Occipital lobe (tissue), 2 donors: ENCODE measurements at regions not wholly inside any gene's neighbourhood (a gene's known extent, or its start where the extent isn't known, plus 50 kb on each side); places are given as distances from the start of the nearest gene placed in this dataset. TPM values are rescaled to one million over a fixed set of nuclear protein-coding genes. Genes with fewer than 3 reads are reported as not detected.
"Not testable (repeated sequence)": the region's sequence is repeated elsewhere in the genome, so short reads cannot be mapped to it uniquely, and the experiment has no call there.

Source experiments
- DNase-seq: peaks from one replicate; lab custom pipeline; 2025; lab: John Stamatoyannopoulos, UW
- small RNA-seq: library from RNA; depleted of rRNA; stranded (forward); fragments of <200 nt; gene quantifications from one replicate; pipeline ENCODE3, GENCODE V24; 2014

GRCh38 chr2:61631321-61631720, 93.2 kb upstream of the XPO1 start:
- no peak for DNase-seq

DNA sequence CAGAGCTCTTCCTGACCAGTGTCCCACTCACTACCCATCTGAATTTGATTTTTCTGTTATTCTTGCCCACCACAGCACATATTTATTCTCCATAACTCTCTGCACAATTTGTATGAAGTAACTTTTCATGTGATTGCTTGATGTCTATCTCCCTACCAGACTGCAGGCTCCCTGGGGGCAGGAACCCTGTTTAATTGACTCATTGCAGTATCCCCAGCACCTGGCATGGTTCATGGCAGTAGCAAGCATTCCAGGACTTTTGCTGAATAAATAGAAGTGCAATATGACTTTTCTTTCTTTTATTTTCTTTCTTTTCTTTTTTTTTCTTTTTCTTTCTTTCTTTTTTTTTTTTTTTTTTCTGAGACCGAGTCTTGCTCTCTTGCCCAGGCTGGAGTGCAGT, 88.7 kb upstream of the XPO1 start:
- DNase-seq = no peak

DNA sequence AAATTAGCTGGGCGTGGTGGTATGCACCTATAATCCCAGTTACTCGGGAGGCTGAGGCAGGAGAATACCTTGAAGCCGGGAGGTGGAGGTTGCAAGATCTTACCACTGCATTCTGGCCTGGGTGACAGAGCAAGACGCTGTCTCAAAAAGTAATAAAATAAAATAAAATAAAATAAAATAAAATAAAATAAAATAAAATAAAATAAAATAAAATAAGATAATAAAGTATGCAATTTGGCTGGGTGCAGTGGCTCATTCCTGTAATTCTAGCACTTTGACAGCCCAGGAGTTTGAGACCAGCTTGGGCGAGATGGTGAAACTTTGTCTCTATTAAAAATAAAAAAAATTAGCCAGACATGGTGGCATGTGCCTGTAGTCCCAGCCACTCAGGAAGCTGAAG, 85.6 kb upstream of the XPO1 start:
- DNase-seq = no peak

- DNase-seq = no peak
Observed at GRCh38 chr2:61620244-61621159, 82.3 kb upstream of the XPO1 start.

DNA sequence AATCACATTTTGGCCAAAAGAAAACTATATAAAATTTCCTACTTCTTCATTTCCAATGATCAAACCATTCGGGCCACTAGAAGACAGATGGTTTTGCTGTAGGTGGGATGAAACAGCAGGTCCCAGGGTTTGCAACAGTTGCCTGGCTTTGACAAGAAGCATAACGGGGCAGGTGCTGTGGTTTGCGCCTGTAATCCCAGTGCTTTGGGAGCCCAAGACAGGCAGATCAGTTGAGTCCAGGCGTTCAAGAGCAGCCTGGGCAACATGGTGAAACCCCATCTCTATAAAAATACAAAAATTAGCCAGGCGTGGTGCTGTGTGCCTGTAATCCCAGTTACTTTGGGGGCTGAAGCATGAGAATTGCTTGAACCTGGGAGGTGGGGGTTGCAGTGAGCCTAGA, 81.4 kb upstream of the XPO1 start:
- DNase-seq = no peak

- no peak for DNase-seq
Observed at GRCh38 chr2:61617610-61618009, 79.5 kb upstream of the XPO1 start.

- DNase-seq = no peak
Observed at GRCh38 chr2:61605245-61605644, 67.1 kb upstream of the XPO1 start.

DNA sequence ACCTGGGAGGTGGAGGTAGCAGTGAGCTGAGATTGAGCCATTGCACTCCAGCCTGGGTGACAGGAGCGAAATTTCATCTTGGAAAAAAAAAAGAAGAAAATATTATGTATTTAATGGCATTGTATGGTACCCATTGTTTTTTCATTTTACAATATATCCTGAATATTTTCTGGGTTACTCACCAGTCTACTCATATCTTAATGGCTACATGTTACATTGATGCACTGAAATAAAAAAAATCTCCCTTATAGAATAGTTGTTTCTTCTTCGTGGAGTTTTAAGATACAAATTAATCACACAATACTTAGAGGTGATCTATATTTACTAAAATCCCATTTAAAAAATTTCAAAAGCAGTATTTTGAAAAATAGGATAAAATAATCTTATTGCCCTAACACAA, 66.3 kb upstream of the XPO1 start:
- DNase-seq = no peak

- DNase-seq = not testable (repeated sequence)
Observed at GRCh38 chr2:61598515-61599156, 60.5 kb upstream of the XPO1 start.

DNA sequence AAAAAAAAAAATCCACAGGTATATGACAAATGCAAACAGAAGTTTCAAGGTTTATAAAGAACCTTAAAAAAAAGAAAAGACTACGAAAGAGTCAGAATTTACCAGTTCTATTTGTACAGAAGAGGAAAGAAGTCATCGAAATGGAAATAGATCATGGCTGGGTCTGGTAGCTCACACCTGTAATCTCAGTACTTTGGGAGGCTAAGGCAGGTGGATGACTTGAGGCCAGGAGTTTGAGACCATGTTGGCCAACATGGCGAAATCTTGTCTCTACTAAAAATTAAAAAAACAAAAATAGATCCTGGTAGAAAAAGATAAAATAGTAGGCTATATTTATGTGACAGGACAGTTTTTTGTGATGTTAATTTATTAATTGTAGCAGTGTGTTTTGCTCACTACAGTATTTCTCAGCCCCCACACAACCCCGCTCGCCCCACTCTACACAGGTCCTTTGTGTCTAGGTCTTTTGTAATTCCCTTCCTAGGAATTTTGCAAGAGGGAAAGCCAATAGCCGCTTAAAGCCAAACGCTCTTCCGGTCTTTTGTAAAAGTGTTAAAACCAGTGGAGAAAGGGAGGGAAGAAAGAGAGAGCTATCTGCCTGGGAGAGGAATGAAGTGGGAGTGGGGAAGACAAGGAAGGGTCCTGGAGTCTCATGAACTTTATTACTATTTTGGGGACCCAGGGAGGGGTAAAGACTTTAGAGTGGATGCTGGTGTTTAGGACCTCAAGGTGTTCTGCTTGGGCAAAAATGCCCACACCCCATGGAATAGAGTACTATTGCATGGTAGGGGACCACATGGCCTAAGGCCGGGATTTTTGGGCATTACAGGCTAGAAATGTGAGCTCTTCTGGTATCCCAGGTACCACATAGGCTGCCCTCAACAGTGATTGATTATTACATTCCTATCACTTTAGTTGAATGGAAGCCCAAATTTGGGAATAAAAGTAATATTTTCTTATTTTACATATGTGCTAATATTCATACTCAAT, 59.4 kb upstream of the XPO1 start:
- DNase-seq = no peak

DNA sequence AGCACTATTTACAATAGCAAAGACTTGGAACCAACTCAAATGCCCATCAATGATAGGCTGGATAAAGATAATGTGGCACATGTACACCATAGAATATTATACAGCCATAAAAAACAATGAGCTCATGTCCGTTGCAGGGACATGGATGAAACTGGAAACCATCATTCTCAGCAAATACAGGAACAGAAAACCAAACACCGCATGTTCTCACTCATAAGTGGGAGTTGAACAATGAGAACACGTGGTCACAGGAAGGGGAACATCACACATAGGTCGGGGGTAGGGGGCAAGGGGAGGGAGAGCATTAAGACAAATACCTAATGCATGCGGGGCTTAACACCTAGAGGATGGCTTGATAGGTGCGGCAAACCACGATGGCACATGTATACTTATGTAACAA, 56.0 kb upstream of the XPO1 start:
- not testable (repeated sequence) for DNase-seq

- DNase-seq = not testable (repeated sequence)
Observed at GRCh38 chr2:61593648-61594047, 55.5 kb upstream of the XPO1 start.

- no peak for DNase-seq
Observed at GRCh38 chr2:61590214-61590613, 52.1 kb upstream of the XPO1 start.

- no peak for DNase-seq
Observed at GRCh38 chr2:61588566-61588965, 50.4 kb upstream of the XPO1 start.

Small RNAs in the stretch of these regions (small RNA-seq; reads per million reads assigned to genes)
- not detected for gene RNU6-1145P
- not detected for gene RPS29P10
